RKO (cell line): ENCODE measurements at regions not wholly inside any gene's neighbourhood (a gene's known extent, or its start where the extent isn't known, plus 50 kb on each side); places are given as distances from the start of the nearest gene placed in this dataset.

Experiments
- DNase-seq: peaks from one replicate; pipeline ENCODE4 v3.0.0-alpha.2; 2016; ENCODE audit warnings: low spot score

DNA sequence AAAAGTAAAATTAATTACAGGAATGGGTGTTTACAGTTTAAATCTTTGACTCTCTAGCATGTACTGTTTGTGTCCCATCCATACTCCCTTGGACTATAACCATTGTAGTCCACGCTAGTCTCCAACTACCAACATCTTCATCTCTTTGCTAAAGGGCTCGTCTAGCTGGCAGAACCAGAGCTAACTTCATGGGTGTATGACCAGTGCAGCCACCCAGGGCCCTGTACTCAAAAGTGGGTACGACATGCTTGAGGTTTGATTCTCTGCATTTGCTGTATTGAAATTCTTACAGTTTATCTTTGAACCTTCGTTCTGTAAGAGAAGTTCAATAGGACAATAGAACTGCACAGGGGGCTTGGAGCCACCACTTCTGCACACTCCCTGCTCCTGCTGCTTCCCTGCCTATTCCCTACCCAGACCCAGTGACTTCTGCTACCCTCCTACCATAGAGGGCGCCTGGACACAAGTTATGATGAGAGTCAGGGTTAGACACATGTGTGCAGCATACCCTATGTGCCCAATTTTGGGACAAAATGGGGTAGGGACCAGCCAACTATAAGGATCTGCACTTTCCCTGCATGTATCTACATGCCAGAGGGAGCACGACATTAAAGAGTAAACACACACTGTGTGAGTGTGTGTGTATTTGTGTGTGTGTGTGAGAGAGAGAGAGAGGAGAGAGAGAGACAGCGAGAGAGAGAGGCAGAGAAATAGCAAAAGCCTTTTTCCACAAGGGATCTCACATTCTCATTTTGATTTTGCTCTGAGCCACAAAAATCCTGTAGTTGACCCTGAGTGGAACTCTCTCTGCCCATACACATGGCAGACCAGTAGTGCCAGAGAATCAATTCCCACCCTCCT is 59.0 kb upstream of the NECTIN3 start:
- peak; percentile 40 for DNase-seq
